NCI-H2029 treated with DMSO at 0.1 percent for 48 hours (cell line): ENCODE measurements at regions not wholly inside any gene's neighbourhood (a gene's known extent, or its start where the extent isn't known, plus 50 kb on each side); places are given as distances from the start of the nearest gene placed in this dataset.
"Not testable (repeated sequence)": the region's sequence is repeated elsewhere in the genome, so short reads cannot be mapped to it uniquely, and the experiment has no call there.

ENCODE experiments used
- DNase-seq: peaks from one replicate; lab custom pipeline; 2025; lab: John Stamatoyannopoulos, UW

- DNase-seq: no peak
Measured at GRCh38 chr4:53959343-53960120, 104.9 kb downstream of the CHIC2 start.

DNA sequence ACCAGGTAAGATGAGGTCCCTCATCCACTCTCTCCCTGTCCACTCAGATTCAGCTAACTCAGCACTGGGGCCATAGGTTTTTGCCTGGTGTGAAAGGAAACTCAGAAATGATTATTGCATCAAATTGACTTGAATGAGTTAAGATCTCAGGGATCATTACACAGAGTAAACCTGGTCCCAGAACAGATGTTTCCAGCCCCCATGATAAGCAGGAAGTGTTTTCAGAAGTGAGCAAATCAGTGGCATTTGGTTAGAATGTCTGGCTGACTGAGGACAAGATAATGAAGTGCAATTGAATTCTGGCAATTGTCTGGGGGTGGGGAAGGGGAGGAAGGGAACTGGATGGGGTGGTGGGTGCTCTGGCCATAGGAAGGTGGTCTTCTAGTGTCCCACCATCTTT lies 108.0 kb downstream of the CHIC2 start:
- no peak for DNase-seq

DNA sequence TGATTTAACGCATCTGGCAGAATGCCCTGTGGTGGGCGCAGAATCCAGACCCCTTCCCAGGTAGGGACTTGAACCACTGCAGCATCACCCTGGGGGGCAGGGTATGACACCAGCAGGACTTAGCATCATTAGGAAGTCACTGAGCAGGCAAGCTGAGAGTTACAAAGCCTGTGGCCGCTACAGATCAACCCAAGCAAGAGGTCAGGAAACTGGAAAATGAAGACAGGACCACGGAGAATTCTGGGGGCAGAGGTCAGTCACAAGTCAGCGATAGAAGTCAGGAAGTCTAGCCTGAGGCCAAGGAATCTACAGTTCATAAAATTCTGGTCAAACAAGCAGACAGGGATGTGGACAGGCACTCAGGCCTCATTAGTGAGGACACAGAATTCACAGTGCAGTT lies 108.4 kb downstream of the CHIC2 start:
- DNase-seq: no peak

- no peak for DNase-seq
Measured at GRCh38 chr4:53951414-53951813, 113.0 kb downstream of the CHIC2 start.

GRCh38 chr4:53943345-53944085 lies 120.9 kb downstream of the CHIC2 start:
- no peak for DNase-seq

DNA sequence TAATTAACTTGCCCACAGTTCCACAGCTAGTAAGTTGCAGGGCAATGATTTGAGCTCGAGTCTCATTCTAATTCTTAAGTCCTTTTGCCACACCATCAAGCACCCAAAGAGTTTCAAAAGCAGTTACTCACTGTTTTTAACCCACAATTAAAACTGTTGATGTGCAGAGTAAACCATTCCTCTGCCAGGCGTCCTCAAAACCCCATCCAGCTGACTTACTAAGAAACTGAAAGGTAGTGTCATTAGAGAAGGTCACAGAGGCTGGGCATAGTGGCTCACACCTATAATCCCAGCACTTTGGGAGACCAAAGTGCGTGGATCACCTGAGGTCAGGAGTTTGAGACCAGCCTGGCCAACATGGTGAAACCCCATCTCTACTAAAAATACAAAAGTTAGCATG lies 121.7 kb downstream of the CHIC2 start:
- DNase-seq: no peak

DNA sequence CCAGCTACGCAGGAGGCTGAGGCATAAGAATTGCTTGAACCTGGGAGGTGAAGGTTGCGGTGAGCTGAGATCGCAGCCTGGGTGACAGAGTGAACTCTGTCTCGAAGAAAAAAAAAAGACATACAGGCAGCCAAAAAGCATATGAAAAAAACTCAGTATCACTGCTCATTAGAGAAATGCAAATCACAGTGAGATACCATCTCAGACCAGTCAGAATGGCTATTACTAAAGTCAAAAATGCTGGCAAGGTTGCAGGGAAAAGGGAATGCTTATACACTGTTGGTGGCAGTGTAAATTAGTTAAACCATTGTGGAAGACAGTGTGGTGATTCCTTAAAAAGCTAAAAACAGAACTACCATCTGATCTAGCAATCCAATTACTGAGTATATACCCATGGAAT lies 123.1 kb downstream of the CHIC2 start:
- DNase-seq: no peak

GRCh38 chr4:53939892-53940291 lies 124.5 kb downstream of the CHIC2 start:
- not testable (repeated sequence) for DNase-seq

DNA sequence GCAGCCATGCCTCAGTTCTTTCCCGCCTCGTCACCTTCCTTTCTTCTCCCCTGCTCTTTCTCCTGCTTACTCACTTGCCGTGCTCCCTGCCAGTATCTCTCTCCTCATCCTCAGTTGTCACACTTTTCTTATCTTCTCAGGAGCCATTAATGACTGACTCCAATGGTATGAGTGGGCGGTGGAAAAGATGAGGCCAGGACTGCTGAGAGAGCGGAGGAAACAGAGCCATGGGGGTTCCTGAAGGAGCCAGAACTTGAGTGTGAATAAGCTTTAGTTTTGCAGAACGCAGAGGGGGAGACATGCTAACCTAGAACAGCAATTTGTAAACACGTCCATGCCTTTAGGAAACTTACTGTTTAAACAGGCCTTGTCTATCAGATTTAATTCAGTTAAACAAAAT lies 126.5 kb downstream of the CHIC2 start:
- DNase-seq: no peak

GRCh38 chr4:53937327-53937726 lies 127.1 kb downstream of the CHIC2 start:
- DNase-seq: no peak

DNA sequence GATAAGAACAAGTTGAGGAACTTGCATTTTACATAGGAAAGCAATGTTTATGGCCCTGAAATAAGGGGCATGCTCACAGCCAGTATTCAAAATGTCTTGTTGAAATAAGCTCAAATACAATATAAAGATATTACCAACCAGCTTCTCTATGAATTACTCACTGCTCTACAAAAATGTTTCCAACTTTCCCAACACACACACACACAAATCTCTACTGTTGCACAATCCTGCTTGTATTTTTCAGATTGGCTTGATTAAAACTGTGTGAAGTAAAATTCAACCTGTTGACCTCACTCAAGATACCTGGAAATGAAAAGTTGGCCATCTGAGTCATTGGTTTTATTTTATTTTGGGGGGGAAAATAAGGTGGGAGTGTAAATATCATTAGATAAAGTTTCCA lies 128.6 kb downstream of the CHIC2 start:
- DNase-seq: no peak

GRCh38 chr4:53932796-53933610 lies 131.4 kb downstream of the CHIC2 start:
- DNase-seq: no peak

GRCh38 chr4:53931461-53931961 lies 132.9 kb downstream of the CHIC2 start:
- no peak for DNase-seq

- DNase-seq: peak; percentile 38
Measured at GRCh38 chr4:53929955-53930798, 134.2 kb downstream of the CHIC2 start.

DNA sequence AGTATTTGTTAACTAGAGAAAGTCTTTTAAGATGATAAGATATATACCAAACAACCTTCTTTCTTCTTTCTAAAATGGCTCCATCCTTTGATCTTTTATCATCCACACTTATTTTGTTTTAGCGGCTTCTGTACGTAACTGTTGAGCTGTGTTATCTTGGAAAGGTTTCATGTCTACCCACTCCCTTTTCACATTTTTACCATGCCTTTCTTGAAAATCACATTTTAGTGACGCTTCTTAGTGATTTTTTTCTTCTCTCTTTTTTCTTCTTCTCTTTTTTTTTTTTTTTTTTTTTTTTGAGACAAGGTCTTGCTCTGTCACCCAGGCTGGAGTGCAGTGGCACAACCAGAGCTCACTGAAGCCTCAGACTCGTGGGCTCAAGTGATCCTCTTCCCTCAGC lies 135.1 kb downstream of the CHIC2 start:
- no peak for DNase-seq

GRCh38 chr4:53928825-53929224 lies 135.6 kb downstream of the CHIC2 start:
- no peak for DNase-seq

- no peak for DNase-seq
Measured at GRCh38 chr4:53925050-53925605, 139.3 kb downstream of the CHIC2 start.

DNA sequence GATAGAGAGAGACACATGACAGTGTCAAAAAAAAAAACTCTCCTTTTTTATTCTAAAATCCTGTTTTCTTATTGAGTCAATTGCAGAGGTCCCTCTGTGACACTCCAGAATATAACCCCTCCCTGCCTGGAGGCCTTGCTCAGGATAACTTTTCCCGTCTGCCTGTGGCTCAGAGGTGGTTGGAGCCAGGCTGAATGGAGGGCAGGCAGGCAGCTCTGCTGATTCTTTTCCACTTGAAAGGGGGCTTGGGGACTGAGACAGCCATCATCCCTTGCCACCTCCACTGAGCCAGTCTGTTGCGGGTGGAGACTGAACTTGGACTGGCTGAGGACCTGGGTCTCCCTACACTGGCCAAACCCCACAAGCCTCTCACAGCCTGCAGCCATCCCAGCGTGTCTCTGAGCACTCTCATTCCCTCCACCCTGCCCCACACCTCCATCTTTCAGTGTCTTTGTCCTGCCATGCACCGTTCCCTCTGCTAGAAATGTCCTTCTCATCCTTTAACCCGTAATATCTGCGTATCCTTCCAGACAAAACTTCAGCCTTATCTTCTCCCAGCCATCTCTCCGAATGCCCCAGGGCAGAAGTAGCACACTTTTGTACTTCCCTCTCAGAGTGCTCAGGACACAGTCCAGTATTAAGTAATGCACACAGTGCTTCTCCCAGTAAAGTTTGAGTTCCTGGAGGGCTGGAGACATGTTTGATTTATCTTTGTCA lies 139.9 kb downstream of the CHIC2 start:
- DNase-seq: no peak

GRCh38 chr4:53923921-53924320 lies 140.5 kb downstream of the CHIC2 start:
- no peak for DNase-seq

GRCh38 chr4:53921856-53922255 lies 142.5 kb downstream of the CHIC2 start:
- no peak for DNase-seq

DNA sequence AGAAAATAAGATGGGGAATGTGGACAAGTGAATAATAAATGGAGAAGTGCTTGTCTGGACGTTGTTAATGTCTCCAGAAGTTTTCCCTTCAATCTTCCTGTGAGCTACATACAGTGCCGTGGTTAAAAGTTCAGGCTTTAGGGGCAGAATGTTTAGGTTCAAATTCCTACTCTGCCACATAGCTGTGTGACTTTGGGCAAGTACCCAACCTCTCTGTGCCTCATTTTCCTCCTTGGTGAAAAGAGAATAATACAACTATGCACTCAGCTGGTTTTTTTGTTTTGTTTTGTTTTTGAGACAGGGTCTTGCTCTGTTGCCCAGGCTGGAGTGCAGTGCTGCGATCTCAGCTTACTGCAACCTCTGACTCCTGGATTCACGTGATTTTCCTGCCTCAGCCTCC lies 143.5 kb downstream of the CHIC2 start:
- no peak for DNase-seq
